DND-41 (cell line): ENCODE measurements at regions not wholly inside any gene's neighbourhood (a gene's known extent, or its start where the extent isn't known, plus 50 kb on each side); places are given as distances from the start of the nearest gene placed in this dataset.

ENCODE experiments used
- ATAC-seq: fragments of 200-7000 bp; cut with Tn5 transposase; 3 replicates; pipeline ENCODE4 v1.9.1; 2021; ENCODE audit warnings: low read depth; ENCODE audit not compliant: insufficient read depth
- DNase-seq: peaks from one replicate; pipeline ENCODE4 v3.0.0-alpha.2; 2020
- H2AFZ ChIP-seq: 2 replicates; pipeline ENCODE4 v1.6.0; 2012; ENCODE audit warnings: low read depth, low read length
- H3K27ac ChIP-seq: 2 replicates; pipeline ENCODE4 v1.5.1; 2012; ENCODE audit warnings: low read length, inconsistent platforms
- H3K27me3 ChIP-seq: fragments of 200-600 bp; sonication (generic); 2 replicates; pipeline ENCODE4 v1.6.0; 2012; ENCODE audit warnings: low read length, mild to moderate bottlenecking, inconsistent platforms; ENCODE audit not compliant: insufficient read depth, poor library complexity
- H3K36me3 ChIP-seq: 2 replicates; pipeline ENCODE4 v1.5.1; 2012; ENCODE audit warnings: low read length, inconsistent platforms; ENCODE audit not compliant: insufficient read depth
- H3K4me1 ChIP-seq: 2 replicates; pipeline ENCODE4 v1.5.1; 2012; ENCODE audit warnings: mild to moderate bottlenecking, low read length; ENCODE audit not compliant: insufficient read depth
- H3K4me2 ChIP-seq: 2 replicates; pipeline ENCODE4 v1.6.0; 2012; ENCODE audit warnings: mild to moderate bottlenecking, moderate library complexity, low read length, inconsistent platforms; ENCODE audit not compliant: insufficient read depth
- H3K4me3 ChIP-seq, 2 experiments: fragments of 200-600 bp in 1 of 2; shearing (Covaris generic) in 1 of 2; 2 replicates each; pipeline ENCODE4 v1.5.1; 2012 to 2016; ENCODE audit warnings: inconsistent platforms in 2 of 2, low read length in 2 of 2, mild to moderate bottlenecking in 2 of 2, low read depth in 1 of 2, moderate library complexity in 1 of 2
- H3K79me2 ChIP-seq: 2 replicates; pipeline ENCODE4 v1.6.0; 2012; ENCODE audit warnings: low read length, inconsistent platforms; ENCODE audit not compliant: insufficient read depth
- H3K9ac ChIP-seq: 2 replicates; pipeline ENCODE4 v1.6.0; 2012; ENCODE audit warnings: low read depth, mild to moderate bottlenecking, inconsistent platforms, low read length, moderate library complexity
- H3K9me3 ChIP-seq: 2 replicates; pipeline ENCODE4 v1.5.1; 2012; ENCODE audit warnings: low read length, moderate library complexity, mild to moderate bottlenecking, inconsistent platforms; ENCODE audit not compliant: insufficient read depth, severe bottlenecking
- H4K20me1 ChIP-seq: 2 replicates; pipeline ENCODE4 v1.6.0; 2012; ENCODE audit warnings: low read length; ENCODE audit not compliant: insufficient read depth
- EZH2 ChIP-seq: IDR thresholded peaks from 3 replicates; pipeline ENCODE4 v1.6.1; 2012; ENCODE audit warnings: borderline replicate concordance, low read depth, mild to moderate bottlenecking, moderate library complexity, low read length, inconsistent platforms; ENCODE audit not compliant: severe bottlenecking
- TF ChIP-seq, protein P1 (sequence below): IDR thresholded peaks from 2 replicates; pipeline ENCODE4 v1.5.1; 2012; ENCODE audit warnings: borderline replicate concordance, low read length, moderate library complexity, mild to moderate bottlenecking; ENCODE audit not compliant: poor library complexity, severe bottlenecking; ENCODE audit errors: extremely low read depth

DNA sequence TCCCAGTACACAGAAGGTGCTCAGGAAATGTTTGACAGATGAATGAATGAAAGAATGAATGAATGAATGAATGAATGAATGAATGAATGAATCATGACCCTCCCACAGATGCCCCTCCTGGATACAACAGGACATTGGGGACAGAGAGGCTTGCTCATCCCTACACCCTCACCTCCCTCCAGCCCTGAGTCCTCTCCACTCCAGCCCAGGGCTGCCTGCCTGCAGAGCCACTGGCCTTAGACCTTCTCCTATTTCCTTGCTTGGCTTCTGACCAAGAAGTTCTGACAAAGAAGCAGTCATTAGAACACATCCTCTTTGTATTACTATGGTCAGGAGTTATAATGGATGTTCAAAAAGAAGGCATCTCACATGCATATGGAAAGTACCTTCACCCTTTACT lies 240.7 kb upstream of the DAPK1 start:
- Histone ChIP-seq H3K27me3 (no peaks in the 10 kb centered on the region), H3K4me1 (no peaks in the 10 kb centered on the region), H3K79me2 (no peaks in the 10 kb centered on the region), H3K4me2 (no peak overlapping the region), H2AFZ (no peak overlapping the region), H4K20me1 (no peaks in the 10 kb centered on the region), H3K4me3 (no peak overlapping the region), H3K36me3 (no peaks in the 10 kb centered on the region), H3K27ac (no peak overlapping the region), H3K9ac (no peak overlapping the region), H3K9me3 (no peaks in the 10 kb centered on the region)
- no peak for TF ChIP-seq EZH2
- TF ChIP-seq, protein P1, sequence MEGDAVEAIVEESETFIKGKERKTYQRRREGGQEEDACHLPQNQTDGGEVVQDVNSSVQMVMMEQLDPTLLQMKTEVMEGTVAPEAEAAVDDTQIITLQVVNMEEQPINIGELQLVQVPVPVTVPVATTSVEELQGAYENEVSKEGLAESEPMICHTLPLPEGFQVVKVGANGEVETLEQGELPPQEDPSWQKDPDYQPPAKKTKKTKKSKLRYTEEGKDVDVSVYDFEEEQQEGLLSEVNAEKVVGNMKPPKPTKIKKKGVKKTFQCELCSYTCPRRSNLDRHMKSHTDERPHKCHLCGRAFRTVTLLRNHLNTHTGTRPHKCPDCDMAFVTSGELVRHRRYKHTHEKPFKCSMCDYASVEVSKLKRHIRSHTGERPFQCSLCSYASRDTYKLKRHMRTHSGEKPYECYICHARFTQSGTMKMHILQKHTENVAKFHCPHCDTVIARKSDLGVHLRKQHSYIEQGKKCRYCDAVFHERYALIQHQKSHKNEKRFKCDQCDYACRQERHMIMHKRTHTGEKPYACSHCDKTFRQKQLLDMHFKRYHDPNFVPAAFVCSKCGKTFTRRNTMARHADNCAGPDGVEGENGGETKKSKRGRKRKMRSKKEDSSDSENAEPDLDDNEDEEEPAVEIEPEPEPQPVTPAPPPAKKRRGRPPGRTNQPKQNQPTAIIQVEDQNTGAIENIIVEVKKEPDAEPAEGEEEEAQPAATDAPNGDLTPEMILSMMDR = no peak
- ATAC-seq (no peak), DNase-seq (no peak)

DNA sequence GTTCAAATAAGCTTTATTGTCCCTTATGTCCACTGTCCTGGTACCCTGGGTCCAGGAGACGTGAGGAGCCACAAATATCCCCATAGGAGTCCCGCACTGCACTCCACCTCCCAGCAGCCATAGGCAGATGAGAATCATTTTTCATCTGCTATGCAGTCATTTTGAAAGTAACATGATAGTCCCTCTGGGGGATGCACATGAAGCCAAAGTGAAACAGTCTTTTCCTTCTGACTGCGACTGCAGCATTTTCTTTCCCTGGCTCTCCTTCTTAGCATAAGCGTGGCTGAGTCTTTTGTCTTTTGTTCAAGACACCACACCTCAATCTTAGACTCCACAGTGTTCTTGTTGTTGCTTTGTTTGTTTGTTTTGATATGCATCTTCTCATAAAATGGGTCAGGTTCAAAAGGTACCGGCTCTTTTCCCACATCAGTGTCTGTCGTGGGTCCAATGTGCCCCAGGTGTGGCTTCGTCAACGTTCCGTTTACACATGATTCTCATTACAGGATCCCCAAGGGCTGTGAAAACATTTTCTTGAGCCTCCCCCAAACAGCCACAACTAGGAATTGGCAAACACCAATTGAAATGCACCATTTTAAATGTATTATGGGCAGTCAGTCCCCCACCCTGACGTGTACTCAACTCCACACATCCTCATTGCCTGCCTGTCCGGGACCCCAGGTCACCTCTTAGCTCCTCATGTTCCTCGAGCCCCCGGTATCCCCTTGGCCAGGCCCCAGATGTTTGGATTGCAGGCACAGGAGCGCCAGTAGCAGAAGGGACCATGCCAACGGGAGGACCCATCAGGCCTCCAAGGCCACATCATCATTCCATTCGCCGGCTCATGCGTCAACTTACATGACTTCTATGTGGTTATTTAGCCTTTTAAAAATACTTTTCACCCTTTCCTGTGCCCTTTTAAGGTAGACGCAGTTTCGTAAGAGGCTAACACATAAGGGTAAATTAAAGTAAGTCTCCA lies 237.8 kb upstream of the DAPK1 start:
- H3K9me3 ChIP-seq = no peaks in the 10 kb centered on the region
- H3K36me3 ChIP-seq = no peaks in the 10 kb centered on the region
- H3K4me3 ChIP-seq = no peak overlapping the region
- no peak for TF ChIP-seq EZH2
- TF ChIP-seq, protein P1 = no peak
- H3K27me3 ChIP-seq = no peaks in the 10 kb centered on the region
- H3K4me2 ChIP-seq = no peak overlapping the region
- ATAC-seq (no peak), DNase-seq (no peak)
- no peaks in the 10 kb centered on the region for H3K4me1 ChIP-seq
- H3K27ac ChIP-seq = no peak overlapping the region
- no peak overlapping the region for H3K9ac ChIP-seq
- H2AFZ ChIP-seq = no peak overlapping the region
- H4K20me1 ChIP-seq = no peaks in the 10 kb centered on the region
- no peaks in the 10 kb centered on the region for H3K79me2 ChIP-seq

DNA sequence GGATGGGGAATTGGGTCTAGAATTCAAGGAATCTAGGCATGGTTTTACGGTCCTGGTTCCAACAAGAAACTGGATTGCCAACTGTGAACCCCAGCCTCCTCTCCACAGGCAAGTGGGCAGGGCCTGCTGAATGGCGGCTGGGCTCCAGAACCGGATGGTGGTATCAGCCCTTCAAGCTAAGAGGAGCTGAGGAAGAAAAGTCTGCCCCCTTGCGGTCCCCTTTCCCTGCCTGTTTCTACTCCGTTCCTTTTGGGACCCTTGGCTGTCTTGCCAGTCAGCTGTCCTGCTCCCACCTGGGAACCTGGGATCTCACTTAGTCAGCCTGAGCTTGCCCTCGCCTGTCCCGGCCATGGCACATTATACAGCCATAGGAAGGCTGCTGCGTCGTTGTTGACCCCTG lies 234.4 kb upstream of the DAPK1 start:
- DNase-seq = no peak
- no peak for ATAC-seq

More for the DNA sequence above, 234.4 kb upstream of the DAPK1 start:
- Histone ChIP-seq H3K9ac (no peak overlapping the region), H3K9me3 (no peaks in the 10 kb centered on the region), H4K20me1 (no peaks in the 10 kb centered on the region), H2AFZ (no peak overlapping the region), H3K4me1 (no peaks in the 10 kb centered on the region), H3K27me3 (no peaks in the 10 kb centered on the region), H3K4me2 (no peak overlapping the region), H3K79me2 (no peaks in the 10 kb centered on the region), H3K4me3 (no peak overlapping the region), H3K36me3 (no peaks in the 10 kb centered on the region), H3K27ac (no peak overlapping the region)
- TF ChIP-seq, protein P1 = no peak
- TF ChIP-seq EZH2 = no peak
